HepG2 (cell line): ENCODE measurements at regions not wholly inside any gene's neighbourhood (a gene's known extent, or its start where the extent isn't known, plus 50 kb on each side); places are given as distances from the start of the nearest gene placed in this dataset.

Experiments
- ATAC-seq: fragments of 200-7000 bp; cut with Tn5 transposase; 3 replicates; pipeline ENCODE4 v1.9.1; 2020; ENCODE audit warnings: mild to moderate bottlenecking, moderate library complexity
- BruUV-seq: library from RNA; stranded (reverse); fragments of 400-500 nt; replicated peaks from 2 replicates; lab custom pipeline; 2021; lab: Mats Ljungman, UMichigan
- CTCF ChIA-PET: fragments of 300-600 bp; formaldehyde crosslinking; extraction: SDS; loops from one replicate; lab custom pipeline; 2021; ENCODE audit warnings: low total read pairs, inconsistent platforms, low intra/inter-chr PET ratio; lab: Yijun Ruan, JAX
- POLR2A ChIA-PET: fragments of 350-600 bp; sonication (Branson Sonifier 250); formaldehyde crosslinking; loops from one replicate; lab custom pipeline; 2020; ENCODE audit warnings: antibody characterized with exemption, inconsistent platforms; lab: Yijun Ruan, JAX
- DNase-seq: peaks from one replicate; pipeline ENCODE4 v3.0.0-alpha.2; 2015; ENCODE audit warnings: low spot score
- FAIRE-seq: peaks from 3 replicates; lab custom pipeline; 2011; peaks lifted over from hg19 to GRCh38; lab: Jason Lieb, UNC
- H2AFZ ChIP-seq: one replicate; pipeline ENCODE4 v1.6.1; 2011; ENCODE audit warnings: low read length, inconsistent platforms
- H3K27ac ChIP-seq: fragments of 300-600 bp; 3 replicates; pipeline ENCODE4 v1.8.0; 2011; ENCODE audit warnings: mixed run types, mild to moderate bottlenecking, mixed read lengths, low read length, inconsistent platforms; ENCODE audit not compliant: insufficient read depth; ENCODE audit errors: extremely low read length
- H3K27me3 ChIP-seq, 2 experiments: fragments of 200-600 bp in 1 of 2; 2 replicates in 1 of 2; 3 replicates in 1 of 2; pipeline versions ENCODE4 v1.6.0 to v1.8.0; 2011; ENCODE audit warnings: low read length in 2 of 2, mild to moderate bottlenecking in 2 of 2, moderate library complexity in 2 of 2, inconsistent platforms in 1 of 2; ENCODE audit not compliant: insufficient read depth in 2 of 2, control insufficient read depth in 1 of 2
- H3K36me3 ChIP-seq, 2 experiments: fragments of 200-600 bp in 1 of 2; replicated peaks in 1 of 2; 2 replicates in 1 of 2; 3 replicates in 1 of 2; pipeline versions ENCODE4 v1.5.1 to v1.8.0; 2011; ENCODE audit warnings: low read length in 2 of 2, inconsistent platforms in 1 of 2; ENCODE audit not compliant: insufficient read depth in 2 of 2, control insufficient read depth in 1 of 2
- H3K4me1 ChIP-seq: 2 replicates; pipeline ENCODE4 v1.5.1; 2012; ENCODE audit warnings: low read length, inconsistent platforms; ENCODE audit not compliant: insufficient read depth
- H3K4me2 ChIP-seq: 2 replicates; pipeline ENCODE4 v1.6.0; 2011; ENCODE audit warnings: low read depth, low read length, inconsistent platforms
- H3K4me3 ChIP-seq, 3 experiments: fragments of 200-600 bp in 1 of 3; sonication (generic), shearing (Covaris generic) in 1 of 3; replicated peaks in 1 of 3; 2 replicates each; pipeline ENCODE4 v1.5.1; 2011 to 2016; ENCODE audit warnings: low read length in 3 of 3, inconsistent platforms in 2 of 3, low read depth in 2 of 3, mild to moderate bottlenecking in 2 of 3, control low read depth in 1 of 3, mixed read lengths in 1 of 3; ENCODE audit not compliant: insufficient read depth in 1 of 3
- H3K79me2 ChIP-seq: one replicate; pipeline ENCODE4 v1.6.1; 2011; ENCODE audit warnings: low read length, inconsistent platforms; ENCODE audit not compliant: insufficient read depth
- H3K9ac ChIP-seq: 2 replicates; pipeline ENCODE4 v1.6.0; 2011; ENCODE audit warnings: mild to moderate bottlenecking, low read depth, low read length, inconsistent platforms; ENCODE audit not compliant: insufficient read depth
- H3K9me3 ChIP-seq: 2 replicates; pipeline ENCODE4 v1.5.1; 2012; ENCODE audit warnings: mild to moderate bottlenecking, low read length
- H4K20me1 ChIP-seq: 2 replicates; pipeline ENCODE4 v1.6.0; 2011; ENCODE audit warnings: inconsistent platforms, mild to moderate bottlenecking, low read length, moderate library complexity; ENCODE audit not compliant: insufficient read depth
- HDAC1 ChIP-seq: sonication (generic); formaldehyde crosslinking; IDR thresholded peaks from 2 replicates; pipeline ENCODE4 v1.5.1; 2020; ENCODE audit warnings: mild to moderate bottlenecking, missing genetic modification reagents
- PTBP1 ChIP-seq: fragments of 200-400 bp; formaldehyde crosslinking; IDR thresholded peaks from 2 replicates; pipeline ENCODE4 v1.6.1; 2018; ENCODE audit warnings: low read length, low read depth; ENCODE audit not compliant: poor library complexity, severe bottlenecking
- REL ChIP-seq: sonication (generic); formaldehyde crosslinking; conservative IDR thresholded peaks from 2 replicates; pipeline ENCODE4 v1.8.0; 2022; ENCODE audit warnings: mild to moderate bottlenecking, missing genetic modification reagents, moderate library complexity
- SNAI1 ChIP-seq: sonication (generic); formaldehyde crosslinking; IDR thresholded peaks from 2 replicates; pipeline ENCODE4 v1.5.0; 2020; ENCODE audit warnings: mild to moderate bottlenecking, missing genetic modification reagents, borderline replicate concordance
- THAP8 ChIP-seq: sonication (generic); formaldehyde crosslinking; IDR thresholded peaks from 2 replicates; pipeline ENCODE4 v1.5.1; 2020; ENCODE audit warnings: missing genetic modification reagents, mild to moderate bottlenecking, borderline replicate concordance
- ZNF331 ChIP-seq: sonication (generic); formaldehyde crosslinking; IDR thresholded peaks from 2 replicates; pipeline ENCODE4 v1.4.0; 2020; ENCODE audit warnings: missing genetic modification reagents
- ZNF672 ChIP-seq: sonication (generic); formaldehyde crosslinking; IDR thresholded peaks from 2 replicates; pipeline ENCODE4 v1.8.1; 2022; ENCODE audit warnings: missing genetic modification reagents
- ZNF761 ChIP-seq: sonication (generic); formaldehyde crosslinking; conservative IDR thresholded peaks from 2 replicates; pipeline ENCODE4 v1.4.0; 2020; ENCODE audit warnings: mild to moderate bottlenecking, missing genetic modification reagents
- ZSCAN20 ChIP-seq: sonication (generic); formaldehyde crosslinking; IDR thresholded peaks from 2 replicates; pipeline ENCODE4 v1.4.0; 2020; ENCODE audit warnings: missing genetic modification reagents, mild to moderate bottlenecking, borderline replicate concordance
- WGBS: methylation state at CpG from one replicate; pipeline ENCODE4 v1.1.6; 2017; ENCODE audit warnings: low lambda C conversion rate; 5-methylcytosine and 5-hydroxymethylcytosine counted together
- in situ Hi-C: cut with HindIII; loops from 2 replicates; pipeline ENCODE4 v1.10.0; 2017; ENCODE audit warnings: low pct_unique_long_range_greater_than_20kb; ENCODE audit not compliant: extremely low pct_ligation_motif_present
- intact Hi-C: fragments of 100-400 bp; cut with micrococcal nuclease; formaldehyde crosslinking; loops from one replicate; pipeline ENCODE4 v1.10.0; 2022; ENCODE audit not compliant: unreplicated experiment
- TF ChIP-seq, protein P1 (sequence below), 2 experiments: sonication (generic) in 1 of 2; formaldehyde crosslinking in 1 of 2; IDR thresholded peaks; 2 replicates each; pipeline versions ENCODE4 v1.5.1 to v1.6.1; 2011 to 2020; ENCODE audit warnings: borderline replicate concordance in 1 of 2, low read depth in 1 of 2, low read length in 1 of 2, mild to moderate bottlenecking in 1 of 2, missing genetic modification reagents in 1 of 2, moderate library complexity in 1 of 2
- TF ChIP-seq, protein P2 (sequence below): sonication (generic); formaldehyde crosslinking; IDR thresholded peaks from 2 replicates; pipeline ENCODE4 v1.4.0; 2020; ENCODE audit warnings: missing genetic modification reagents, borderline replicate concordance

DNA sequence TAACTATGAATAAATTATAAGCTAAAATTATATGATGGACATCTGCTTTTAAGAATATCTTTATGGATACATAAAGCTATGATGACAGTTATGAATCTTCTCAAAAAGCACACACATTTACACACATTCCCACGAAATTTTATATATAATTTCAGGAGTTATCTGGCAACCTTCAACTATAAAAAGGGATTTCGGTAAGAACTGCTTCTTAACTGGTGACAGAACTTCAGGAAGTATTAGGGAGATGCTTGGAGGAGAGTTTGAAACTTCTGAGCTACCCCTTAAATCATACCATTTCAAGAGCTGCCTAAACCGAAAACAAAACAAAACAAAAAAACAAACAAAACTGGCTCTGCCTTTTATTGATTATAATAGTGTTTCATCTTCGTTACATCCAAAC lies 399.4 kb downstream of the ZEB2 start:
- H3K27ac ChIP-seq: no peak overlapping the region
- H4K20me1 ChIP-seq: no peaks in the 10 kb centered on the region
- ChIA-PET CTCF (no interaction called here), POLR2A (no interaction called here)
- 14% methylated on average over 4 of the region's 4 CpGs for WGBS
- no TSS peak for BruUV-seq
- DNase-seq (no peak), FAIRE-seq (no peak), ATAC-seq (no peak)
- no peaks in the 10 kb centered on the region for H3K4me1 ChIP-seq
- intact Hi-C loops: no loop called here
- no peak overlapping the region for H2AFZ ChIP-seq
- H3K4me2 ChIP-seq: no peak overlapping the region
- no peaks in the 10 kb centered on the region for H3K36me3 ChIP-seq
- no peaks in the 10 kb centered on the region for H3K79me2 ChIP-seq
- H3K4me3 ChIP-seq: no peak overlapping the region
- H3K27me3 ChIP-seq: no peaks in the 10 kb centered on the region
- H3K9ac ChIP-seq: no peak overlapping the region
- TF ChIP-seq PTBP1 (no peak), SNAI1 (CRISPR knock-in tag) (no peak), ZSCAN20 (CRISPR knock-in tag) (no peak), ZNF331 (no peak), REL (CRISPR knock-in tag) (no peak), ZNF672 (CRISPR knock-in tag) (no peak), ZNF761 (CRISPR knock-in tag) (no peak), THAP8 (no peak), HDAC1 (no peak)
- TF ChIP-seq, protein P1, sequence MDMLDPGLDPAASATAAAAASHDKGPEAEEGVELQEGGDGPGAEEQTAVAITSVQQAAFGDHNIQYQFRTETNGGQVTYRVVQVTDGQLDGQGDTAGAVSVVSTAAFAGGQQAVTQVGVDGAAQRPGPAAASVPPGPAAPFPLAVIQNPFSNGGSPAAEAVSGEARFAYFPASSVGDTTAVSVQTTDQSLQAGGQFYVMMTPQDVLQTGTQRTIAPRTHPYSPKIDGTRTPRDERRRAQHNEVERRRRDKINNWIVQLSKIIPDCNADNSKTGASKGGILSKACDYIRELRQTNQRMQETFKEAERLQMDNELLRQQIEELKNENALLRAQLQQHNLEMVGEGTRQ (IDR thresholded peaks at IDR 0.05; ENCODE audit: low read depth, low read length): no peak
- TF ChIP-seq, protein P1 (CRISPR knock-in tag; IDR thresholded peaks at IDR 0.05; ENCODE audit: borderline replicate concordance): no peak
- TF ChIP-seq, protein P2, sequence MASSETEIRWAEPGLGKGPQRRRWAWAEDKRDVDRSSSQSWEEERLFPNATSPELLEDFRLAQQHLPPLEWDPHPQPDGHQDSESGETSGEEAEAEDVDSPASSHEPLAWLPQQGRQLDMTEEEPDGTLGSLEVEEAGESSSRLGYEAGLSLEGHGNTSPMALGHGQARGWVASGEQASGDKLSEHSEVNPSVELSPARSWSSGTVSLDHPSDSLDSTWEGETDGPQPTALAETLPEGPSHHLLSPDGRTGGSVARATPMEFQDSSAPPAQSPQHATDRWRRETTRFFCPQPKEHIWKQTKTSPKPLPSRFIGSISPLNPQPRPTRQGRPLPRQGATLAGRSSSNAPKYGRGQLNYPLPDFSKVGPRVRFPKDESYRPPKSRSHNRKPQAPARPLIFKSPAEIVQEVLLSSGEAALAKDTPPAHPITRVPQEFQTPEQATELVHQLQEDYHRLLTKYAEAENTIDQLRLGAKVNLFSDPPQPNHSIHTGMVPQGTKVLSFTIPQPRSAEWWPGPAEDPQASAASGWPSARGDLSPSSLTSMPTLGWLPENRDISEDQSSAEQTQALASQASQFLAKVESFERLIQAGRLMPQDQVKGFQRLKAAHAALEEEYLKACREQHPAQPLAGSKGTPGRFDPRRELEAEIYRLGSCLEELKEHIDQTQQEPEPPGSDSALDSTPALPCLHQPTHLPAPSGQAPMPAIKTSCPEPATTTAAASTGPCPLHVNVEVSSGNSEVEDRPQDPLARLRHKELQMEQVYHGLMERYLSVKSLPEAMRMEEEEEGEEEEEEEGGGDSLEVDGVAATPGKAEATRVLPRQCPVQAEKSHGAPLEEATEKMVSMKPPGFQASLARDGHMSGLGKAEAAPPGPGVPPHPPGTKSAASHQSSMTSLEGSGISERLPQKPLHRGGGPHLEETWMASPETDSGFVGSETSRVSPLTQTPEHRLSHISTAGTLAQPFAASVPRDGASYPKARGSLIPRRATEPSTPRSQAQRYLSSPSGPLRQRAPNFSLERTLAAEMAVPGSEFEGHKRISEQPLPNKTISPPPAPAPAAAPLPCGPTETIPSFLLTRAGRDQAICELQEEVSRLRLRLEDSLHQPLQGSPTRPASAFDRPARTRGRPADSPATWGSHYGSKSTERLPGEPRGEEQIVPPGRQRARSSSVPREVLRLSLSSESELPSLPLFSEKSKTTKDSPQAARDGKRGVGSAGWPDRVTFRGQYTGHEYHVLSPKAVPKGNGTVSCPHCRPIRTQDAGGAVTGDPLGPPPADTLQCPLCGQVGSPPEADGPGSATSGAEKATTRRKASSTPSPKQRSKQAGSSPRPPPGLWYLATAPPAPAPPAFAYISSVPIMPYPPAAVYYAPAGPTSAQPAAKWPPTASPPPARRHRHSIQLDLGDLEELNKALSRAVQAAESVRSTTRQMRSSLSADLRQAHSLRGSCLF (CRISPR knock-in tag): no peak
- in situ Hi-C loops: no loop called here
- H3K9me3 ChIP-seq: no peaks in the 10 kb centered on the region
